ENCODE measurements at regions not wholly inside any gene's neighbourhood (a gene's known extent, or its start where the extent isn't known, plus 50 kb on each side); places are given as distances from the start of the nearest gene placed in this dataset.

DNA sequence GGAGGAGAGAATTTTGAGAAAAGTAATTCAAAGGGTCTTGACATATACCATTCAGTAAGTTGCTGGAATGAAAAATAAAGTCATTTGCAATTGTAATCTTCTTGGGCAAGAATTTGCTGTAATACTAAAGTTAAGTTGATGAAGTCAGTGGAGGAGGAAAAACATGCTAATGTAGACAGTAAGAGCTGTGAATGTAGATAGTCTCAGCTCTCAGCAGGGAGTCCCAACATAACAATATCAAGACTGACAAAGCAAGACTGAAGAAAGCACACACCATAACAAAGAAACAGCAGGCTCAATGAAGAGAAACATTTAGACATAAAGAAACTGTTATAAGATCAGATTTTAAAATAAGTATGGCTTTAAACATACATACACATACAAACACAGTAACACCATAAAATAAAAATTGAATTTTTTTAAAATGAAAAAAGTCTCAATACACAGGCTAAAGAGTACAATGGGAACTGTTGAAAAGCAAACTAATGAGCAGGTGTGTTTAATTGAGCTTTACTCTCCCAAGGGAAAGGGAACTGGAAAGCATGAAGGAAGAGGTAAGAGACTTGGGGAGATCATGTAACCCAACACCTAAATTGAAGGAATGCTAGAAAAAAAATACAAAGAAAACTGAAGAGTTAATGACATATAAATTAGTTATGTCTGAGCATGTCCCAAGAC is 336.3 kb upstream of the NCAM2 start:
- no peak overlapping the region for H3K4me3 ChIP-seq
- H3K9me3 ChIP-seq: peaks cover 4% of the 10 kb centered on the region
- H3K36me3 ChIP-seq (ENCODE audit: low read depth): no peaks in the 10 kb centered on the region
- H3K4me1 ChIP-seq (ENCODE audit: low read depth): no peaks in the 10 kb centered on the region
- intact Hi-C loops (cut with DNase I, micrococcal nuclease): no loop called here
- DNase-seq: no peak
- ATAC-seq: no peak
- TF ChIP-seq, protein P1, sequence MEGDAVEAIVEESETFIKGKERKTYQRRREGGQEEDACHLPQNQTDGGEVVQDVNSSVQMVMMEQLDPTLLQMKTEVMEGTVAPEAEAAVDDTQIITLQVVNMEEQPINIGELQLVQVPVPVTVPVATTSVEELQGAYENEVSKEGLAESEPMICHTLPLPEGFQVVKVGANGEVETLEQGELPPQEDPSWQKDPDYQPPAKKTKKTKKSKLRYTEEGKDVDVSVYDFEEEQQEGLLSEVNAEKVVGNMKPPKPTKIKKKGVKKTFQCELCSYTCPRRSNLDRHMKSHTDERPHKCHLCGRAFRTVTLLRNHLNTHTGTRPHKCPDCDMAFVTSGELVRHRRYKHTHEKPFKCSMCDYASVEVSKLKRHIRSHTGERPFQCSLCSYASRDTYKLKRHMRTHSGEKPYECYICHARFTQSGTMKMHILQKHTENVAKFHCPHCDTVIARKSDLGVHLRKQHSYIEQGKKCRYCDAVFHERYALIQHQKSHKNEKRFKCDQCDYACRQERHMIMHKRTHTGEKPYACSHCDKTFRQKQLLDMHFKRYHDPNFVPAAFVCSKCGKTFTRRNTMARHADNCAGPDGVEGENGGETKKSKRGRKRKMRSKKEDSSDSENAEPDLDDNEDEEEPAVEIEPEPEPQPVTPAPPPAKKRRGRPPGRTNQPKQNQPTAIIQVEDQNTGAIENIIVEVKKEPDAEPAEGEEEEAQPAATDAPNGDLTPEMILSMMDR (IDR thresholded peaks at IDR 0.05): no peak

DNA sequence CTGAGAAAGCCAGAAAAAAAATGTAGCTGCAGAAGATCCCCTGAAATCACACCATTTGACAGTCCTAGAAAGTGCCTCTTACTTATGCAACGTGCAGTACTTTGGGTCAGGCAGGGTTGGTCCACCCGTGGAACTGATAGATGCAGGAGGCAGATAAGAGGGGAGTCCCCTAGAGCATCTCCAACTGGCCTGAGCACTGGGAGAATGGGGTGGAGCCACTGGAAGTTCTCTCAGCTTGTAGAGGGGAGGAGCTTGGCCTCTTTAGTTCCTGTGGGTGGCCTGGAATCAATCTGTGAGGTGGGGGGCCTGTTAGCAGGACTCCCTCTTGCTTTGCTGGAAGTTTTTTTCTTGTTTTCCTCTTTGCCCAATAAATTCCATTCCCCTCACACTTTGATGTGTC is 335.7 kb upstream of the NCAM2 start:
- Histone ChIP-seq H3K4me3 (no peak overlapping the region), H3K4me1 (ENCODE audit: low read depth) (no peaks in the 10 kb centered on the region), H3K36me3 (ENCODE audit: low read depth) (no peaks in the 10 kb centered on the region), H3K9me3 (peaks cover 4% of the 10 kb centered on the region)
- TF ChIP-seq, protein P1 (IDR thresholded peaks at IDR 0.05): no peak
- ATAC-seq: no peak
- intact Hi-C loops (cut with DNase I, micrococcal nuclease): no loop called here
- no peak for DNase-seq

DNA sequence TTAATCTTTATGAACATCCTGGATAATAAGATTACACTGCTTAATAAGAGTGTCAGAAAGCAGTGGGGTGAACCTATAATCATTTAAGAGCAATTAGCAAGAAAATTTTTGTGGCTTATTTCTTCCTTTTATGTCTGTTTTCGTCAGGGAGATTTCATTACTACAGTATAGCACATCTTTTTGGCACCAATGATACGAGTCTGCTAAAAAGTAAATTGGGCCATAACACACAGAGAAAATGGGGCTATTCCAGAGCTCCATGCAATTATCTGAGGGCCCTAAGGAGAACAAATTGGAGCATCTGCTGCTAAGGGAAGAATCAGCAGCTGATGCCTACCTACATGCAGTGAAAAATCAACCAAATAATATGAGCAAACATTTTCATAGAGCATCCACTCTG is 330.3 kb upstream of the NCAM2 start:
- Histone ChIP-seq H3K36me3 (ENCODE audit: low read depth) (no peaks in the 10 kb centered on the region), H3K9me3 (peaks cover 4% of the 10 kb centered on the region), H3K4me1 (ENCODE audit: low read depth) (no peaks in the 10 kb centered on the region), H3K4me3 (no peak overlapping the region)
- ATAC-seq (no peak), DNase-seq (no peak)
- intact Hi-C loops (cut with DNase I, micrococcal nuclease): no loop called here
- TF ChIP-seq, protein P1 (IDR thresholded peaks at IDR 0.05): no peak

DNA sequence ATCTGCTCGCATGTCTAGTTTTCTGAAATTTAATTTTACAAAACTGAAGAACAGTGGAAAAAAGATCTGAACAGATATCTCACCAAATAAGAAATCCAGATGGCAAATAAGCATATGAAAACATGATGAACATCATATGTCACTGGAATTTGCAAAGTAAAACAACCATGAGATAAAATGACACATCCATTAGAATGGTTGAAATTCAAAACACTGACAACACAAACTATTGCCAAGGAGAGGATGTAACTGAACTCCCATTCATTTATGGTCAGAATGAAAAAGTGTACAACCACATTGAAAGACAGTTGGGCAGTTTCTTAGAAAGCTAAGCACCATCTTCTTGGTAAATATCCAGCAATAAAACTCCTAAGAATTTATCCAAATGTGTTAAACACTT is 312.7 kb upstream of the NCAM2 start:
- no peak for ATAC-seq
- intact Hi-C loops (cut with DNase I, micrococcal nuclease): no loop called here
- DNase-seq: no peak

DNA sequence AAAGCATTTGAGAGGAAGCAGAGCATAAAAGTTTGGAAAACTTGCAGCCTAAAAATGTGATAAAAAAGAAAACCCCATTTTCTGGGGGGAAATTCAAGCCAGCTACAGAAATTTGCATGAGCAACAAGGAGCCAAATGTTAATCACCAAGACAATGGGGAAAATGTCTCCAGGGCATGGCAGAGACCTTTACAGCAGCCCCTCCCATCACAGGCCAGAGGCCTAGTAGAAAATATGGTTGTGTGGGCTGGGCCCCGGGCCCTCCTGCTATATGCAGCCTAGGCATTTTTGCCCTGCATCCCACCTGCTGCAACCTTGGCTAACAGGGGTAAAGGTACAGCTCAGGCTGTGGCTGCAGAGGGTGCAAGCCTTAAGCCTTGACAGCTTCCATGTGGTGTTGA is 299.6 kb upstream of the NCAM2 start:
- DNase-seq (no peak), ATAC-seq (no peak)
- intact Hi-C loops (cut with DNase I, micrococcal nuclease): no loop called here
- TF ChIP-seq, protein P1 (IDR thresholded peaks at IDR 0.05): no peak
- Histone ChIP-seq H3K36me3 (ENCODE audit: low read depth) (no peaks in the 10 kb centered on the region), H3K4me3 (no peak overlapping the region), H3K4me1 (ENCODE audit: low read depth) (no peaks in the 10 kb centered on the region), H3K9me3 (peaks cover 2% of the 10 kb centered on the region)

More for the DNA sequence above, 312.7 kb upstream of the NCAM2 start:
- H3K9me3 ChIP-seq: peaks cover 2% of the 10 kb centered on the region
- no peaks in the 10 kb centered on the region for H3K4me1 ChIP-seq (ENCODE audit: low read depth)
- TF ChIP-seq, protein P1 (IDR thresholded peaks at IDR 0.05): no peak
- no peak overlapping the region for H3K4me3 ChIP-seq
- H3K36me3 ChIP-seq (ENCODE audit: low read depth): no peaks in the 10 kb centered on the region

DNA sequence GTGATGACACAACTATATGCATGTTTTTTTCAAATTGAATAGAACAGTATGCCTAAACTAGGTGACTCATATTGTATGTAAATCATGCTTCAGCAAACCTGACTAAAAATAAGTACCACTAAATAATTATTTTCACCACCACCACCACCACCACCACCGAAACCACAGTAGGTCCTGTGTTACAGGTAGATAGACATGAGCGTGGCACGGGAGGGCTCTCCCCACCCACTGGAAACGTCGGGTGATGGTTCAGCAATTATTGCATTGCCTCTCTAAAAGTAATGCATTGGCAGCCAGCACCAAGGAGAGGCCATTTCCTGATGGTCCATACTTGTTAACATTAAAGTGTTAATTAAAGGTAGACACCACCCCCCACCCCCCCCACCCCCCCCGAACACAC is 297.0 kb upstream of the NCAM2 start:
- Histone ChIP-seq H3K4me3 (no peak overlapping the region), H3K4me1 (ENCODE audit: low read depth) (no peaks in the 10 kb centered on the region), H3K9me3 (peaks cover 2% of the 10 kb centered on the region), H3K36me3 (ENCODE audit: low read depth) (no peaks in the 10 kb centered on the region)
- DNase-seq: no peak
- TF ChIP-seq, protein P1 (IDR thresholded peaks at IDR 0.05): no peak
- intact Hi-C loops (cut with DNase I, micrococcal nuclease): no loop called here
- ATAC-seq: no peak
